Endothelial cell of umbilical vein (primary cell): ENCODE measurements at regions not wholly inside any gene's neighbourhood (a gene's known extent, or its start where the extent isn't known, plus 50 kb on each side); places are given as distances from the start of the nearest gene placed in this dataset.

Source experiments
- BruUV-seq: library from RNA; stranded (reverse); fragments of 400-500 nt; replicated peaks from 2 replicates; lab custom pipeline; 2021; lab: Mats Ljungman, UMichigan
- CTCF ChIA-PET: fragments of 300-600, 350-600 bp; sonication (Branson Sonifier 250); formaldehyde crosslinking; loops from one replicate; lab custom pipeline; 2021; ENCODE audit warnings: antibody characterized with exemption, inconsistent platforms; lab: Charles Lee
- POLR2A ChIA-PET: fragments of 300-600, 350-600 bp; sonication (Branson Sonifier 250); formaldehyde crosslinking; loops from one replicate; lab custom pipeline; 2021; ENCODE audit warnings: antibody characterized with exemption, inconsistent platforms; lab: Charles Lee
- DNase-seq: peaks from one replicate; pipeline ENCODE4 v3.0.0-alpha.2; 2011; ENCODE audit warnings: low read depth, low spot score
- FAIRE-seq: peaks from 2 replicates; lab custom pipeline; 2011; peaks lifted over from hg19 to GRCh38; lab: Jason Lieb, UNC
- H2AFZ ChIP-seq: 2 replicates; pipeline ENCODE4 v1.6.0; 2012; ENCODE audit warnings: low read depth, low read length, control low read depth, inconsistent platforms
- H3K27ac ChIP-seq: 2 replicates; pipeline ENCODE4 v1.5.1; 2011; ENCODE audit warnings: low read depth, mild to moderate bottlenecking, control low read depth, low read length, moderate library complexity; ENCODE audit not compliant: insufficient read depth
- H3K27me3 ChIP-seq, 2 experiments: 2 replicates each; pipeline versions ENCODE4 v1.6.0 to v1.6.1; 2011; ENCODE audit warnings: low read length in 2 of 2, mixed read lengths in 1 of 2; ENCODE audit not compliant: control insufficient read depth in 2 of 2, insufficient read depth in 2 of 2
- H3K36me3 ChIP-seq, 2 experiments: 2 replicates in 1 of 2; 3 replicates in 1 of 2; pipeline ENCODE4 v1.5.1; 2011; ENCODE audit warnings: low read length in 2 of 2, mild to moderate bottlenecking in 1 of 2, moderate library complexity in 1 of 2; ENCODE audit not compliant: control insufficient read depth in 2 of 2, insufficient read depth in 2 of 2; ENCODE audit errors: extremely low read depth in 1 of 2
- H3K4me1 ChIP-seq: 3 replicates; pipeline ENCODE4 v1.5.1; 2011; ENCODE audit warnings: mild to moderate bottlenecking, low read length; ENCODE audit not compliant: control insufficient read depth, insufficient read depth; ENCODE audit errors: extremely low read depth
- H3K4me2 ChIP-seq: 2 replicates; pipeline ENCODE4 v1.6.1; 2011; ENCODE audit warnings: low read length, control low read depth, mixed read lengths; ENCODE audit not compliant: insufficient read depth
- H3K4me3 ChIP-seq, 3 experiments: fragments of 200-600 bp in 1 of 3; sonication (generic), shearing (Covaris generic) in 1 of 3; replicated peaks in 1 of 3; 2 replicates each; pipeline ENCODE4 v1.5.1; 2011 to 2016; ENCODE audit warnings: control low read depth in 3 of 3, low read length in 3 of 3, mild to moderate bottlenecking in 2 of 3, inconsistent platforms in 1 of 3, low read depth in 1 of 3, moderate library complexity in 1 of 3; ENCODE audit not compliant: insufficient read depth in 1 of 3
- H3K79me2 ChIP-seq: 2 replicates; pipeline ENCODE4 v1.6.0; 2012; ENCODE audit warnings: low read length, inconsistent platforms; ENCODE audit not compliant: control insufficient read depth, insufficient read depth
- H3K9ac ChIP-seq: replicated peaks from 2 replicates; pipeline ENCODE3; 2011; ENCODE audit warnings: low read length, control low read depth; ENCODE audit not compliant: insufficient read depth; ENCODE audit errors: extremely low read depth
- H3K9me1 ChIP-seq: replicated peaks from 3 replicates; pipeline ENCODE4 v1.6.0; 2011; ENCODE audit warnings: mild to moderate bottlenecking, low read length; ENCODE audit not compliant: control insufficient read depth, insufficient read depth; ENCODE audit errors: extremely low read depth
- H3K9me3 ChIP-seq: replicated peaks from 2 replicates; pipeline ENCODE4 v1.5.1; 2012; ENCODE audit warnings: low read length, inconsistent platforms; ENCODE audit not compliant: control insufficient read depth, insufficient read depth
- H4K20me1 ChIP-seq: replicated peaks from 2 replicates; pipeline ENCODE3; 2011; ENCODE audit warnings: mild to moderate bottlenecking, low read length; ENCODE audit not compliant: control insufficient read depth, insufficient read depth; ENCODE audit errors: extremely low read depth
- GATA2 ChIP-seq: IDR thresholded peaks from 2 replicates; pipeline ENCODE4 v1.7.0; 2011; ENCODE audit warnings: low read depth, mild to moderate bottlenecking, moderate library complexity, mixed read lengths, low read length; ENCODE audit not compliant: insufficient read length, insufficient read depth
- JUN ChIP-seq: IDR thresholded peaks from 2 replicates; pipeline ENCODE4 v1.6.1; 2011; ENCODE audit warnings: borderline replicate concordance, low read depth; ENCODE audit not compliant: insufficient read length, insufficient read depth
- POLR2AphosphoS5 ChIP-seq: IDR thresholded peaks from 2 replicates; pipeline ENCODE4 v1.6.1; 2012; ENCODE audit warnings: low read depth, mild to moderate bottlenecking, control low read depth, low read length, moderate library complexity; ENCODE audit not compliant: insufficient read depth
- dilution Hi-C: fragments of 300-500 bp; cut with MboI; formaldehyde crosslinking; loops from one replicate; pipeline ENCODE4 v1.15.0; 2019; ENCODE audit warnings: low sequenced_read_pairs; ENCODE audit not compliant: extremely low pct_ligation_motif_present
- intact Hi-C: fragments of 100-400 bp; cut with micrococcal nuclease; formaldehyde crosslinking; loops from one replicate; pipeline ENCODE4 v1.10.0; 2022
- TF ChIP-seq, protein P1 (sequence below), 2 donors: IDR thresholded peaks; 1 replicate in 1 of 2; 2 replicates in 1 of 2; pipeline ENCODE4 v1.5.1; 2011; ENCODE audit warnings: low read length in 2 of 2, mild to moderate bottlenecking in 2 of 2, moderate library complexity in 2 of 2, control low read depth in 1 of 2, inconsistent platforms in 1 of 2, low read depth in 1 of 2; ENCODE audit not compliant: insufficient read depth in 1 of 2; ENCODE audit errors: extremely low read depth in 1 of 2
- TF ChIP-seq, protein P2 (sequence below): IDR thresholded peaks from 2 replicates; pipeline ENCODE4 v1.6.1; 2011; ENCODE audit not compliant: insufficient read depth, insufficient read length

DNA sequence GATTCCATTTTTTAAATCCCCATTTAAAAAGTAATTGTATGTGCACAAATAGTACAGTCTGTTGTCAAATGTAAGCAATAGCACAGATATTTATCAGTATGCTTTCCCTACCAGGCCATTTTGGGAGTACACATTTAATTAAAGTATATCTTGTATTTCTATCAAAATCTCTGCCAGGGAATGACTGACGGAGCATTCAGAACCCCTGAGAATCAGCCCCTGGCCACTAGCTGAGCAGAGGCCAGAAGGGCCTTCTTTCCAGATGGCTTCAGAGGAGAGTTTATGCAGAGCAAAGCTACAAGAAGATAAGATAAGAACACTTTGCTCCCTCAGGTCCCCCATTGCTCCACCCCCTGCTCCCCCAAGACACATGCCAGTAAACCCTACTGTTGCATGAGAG lies 99.9 kb upstream of the PROX1 start:
- Histone ChIP-seq H4K20me1 (no peaks in the 10 kb centered on the region), H3K9me1 (no peaks in the 10 kb centered on the region), H3K27me3 (no peaks in the 10 kb centered on the region), H3K36me3 (no peaks in the 10 kb centered on the region), H3K4me3 (no peak overlapping the region), H2AFZ (no peak overlapping the region), H3K4me2 (no peak overlapping the region), H3K79me2 (no peaks in the 10 kb centered on the region), H3K4me1 (no peaks in the 10 kb centered on the region), H3K9me3 (no peaks in the 10 kb centered on the region), H3K27ac (no peak overlapping the region), H3K9ac (no peak overlapping the region)
- no peak for TF ChIP-seq POLR2AphosphoS5
- DNase-seq (no peak), FAIRE-seq (no peak)
- intact Hi-C loops (no loop called here), dilution Hi-C loops (no loop called here)
- no TSS peak for BruUV-seq
- ChIA-PET CTCF (interaction anchor here (1.3 kb wide), 1 partner anchor 198 kb away, joined by 3 read pairs; no protein-coding TSS in a partner anchor), POLR2A (no interaction called here)

DNA sequence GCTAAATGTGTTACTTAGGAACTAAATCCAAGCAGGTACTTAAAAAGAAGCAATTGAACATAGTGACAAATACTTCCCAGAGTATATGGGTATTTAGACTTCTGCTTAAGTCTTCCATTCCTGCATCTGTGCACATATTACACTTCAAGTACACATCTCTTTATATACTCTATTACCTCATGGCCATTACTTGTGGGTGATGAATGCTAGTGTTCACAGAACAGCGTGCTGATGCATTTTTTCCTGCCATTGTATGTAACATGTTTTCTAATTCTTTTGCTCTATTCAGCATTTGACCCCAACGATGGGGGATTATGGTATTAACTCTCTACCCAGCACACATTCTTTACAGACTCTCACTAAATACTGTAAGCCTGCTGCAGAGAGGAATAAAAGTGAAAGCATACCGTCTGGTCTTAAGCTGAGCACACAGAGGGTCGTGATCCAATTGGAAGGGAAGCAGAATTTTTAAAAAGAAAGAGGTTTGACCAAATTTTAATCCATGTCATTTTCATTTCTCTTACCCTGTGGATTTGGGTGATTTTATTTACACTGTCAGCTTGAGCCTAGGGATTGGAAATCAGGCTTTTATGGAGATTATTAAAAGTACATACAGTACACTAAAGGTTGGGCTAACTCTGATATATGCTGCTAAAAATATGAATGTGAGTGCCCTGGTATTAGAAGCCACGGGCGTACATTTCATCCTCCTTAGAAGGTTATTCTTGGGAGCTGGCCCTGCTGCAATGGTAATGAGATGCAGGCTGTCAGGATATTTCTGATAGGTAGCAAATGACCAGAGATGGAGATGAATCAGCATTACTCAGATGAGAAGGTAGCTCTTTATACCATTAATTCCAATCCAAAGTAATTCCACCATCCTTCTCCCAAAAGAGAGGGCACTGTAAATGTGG lies 95.5 kb upstream of the PROX1 start:
- Histone ChIP-seq H3K4me1 (no peaks in the 10 kb centered on the region), H3K9me3 (no peaks in the 10 kb centered on the region), H2AFZ (no peak overlapping the region), H3K27me3 (no peaks in the 10 kb centered on the region), H3K36me3 (no peaks in the 10 kb centered on the region), H3K9me1 (no peaks in the 10 kb centered on the region), H3K9ac (no peak overlapping the region), H3K27ac (no peak overlapping the region), H3K4me2 (no peak overlapping the region), H4K20me1 (no peaks in the 10 kb centered on the region), H3K4me3 (no peak overlapping the region), H3K79me2 (no peaks in the 10 kb centered on the region)
- CTCF ChIA-PET = no interaction called here
- DNase-seq (no peak), FAIRE-seq (no peak)
- no TSS peak for BruUV-seq
- no peak for TF ChIP-seq GATA2
- TF ChIP-seq, protein P1, sequence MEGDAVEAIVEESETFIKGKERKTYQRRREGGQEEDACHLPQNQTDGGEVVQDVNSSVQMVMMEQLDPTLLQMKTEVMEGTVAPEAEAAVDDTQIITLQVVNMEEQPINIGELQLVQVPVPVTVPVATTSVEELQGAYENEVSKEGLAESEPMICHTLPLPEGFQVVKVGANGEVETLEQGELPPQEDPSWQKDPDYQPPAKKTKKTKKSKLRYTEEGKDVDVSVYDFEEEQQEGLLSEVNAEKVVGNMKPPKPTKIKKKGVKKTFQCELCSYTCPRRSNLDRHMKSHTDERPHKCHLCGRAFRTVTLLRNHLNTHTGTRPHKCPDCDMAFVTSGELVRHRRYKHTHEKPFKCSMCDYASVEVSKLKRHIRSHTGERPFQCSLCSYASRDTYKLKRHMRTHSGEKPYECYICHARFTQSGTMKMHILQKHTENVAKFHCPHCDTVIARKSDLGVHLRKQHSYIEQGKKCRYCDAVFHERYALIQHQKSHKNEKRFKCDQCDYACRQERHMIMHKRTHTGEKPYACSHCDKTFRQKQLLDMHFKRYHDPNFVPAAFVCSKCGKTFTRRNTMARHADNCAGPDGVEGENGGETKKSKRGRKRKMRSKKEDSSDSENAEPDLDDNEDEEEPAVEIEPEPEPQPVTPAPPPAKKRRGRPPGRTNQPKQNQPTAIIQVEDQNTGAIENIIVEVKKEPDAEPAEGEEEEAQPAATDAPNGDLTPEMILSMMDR (IDR thresholded peaks at IDR 0.05; ENCODE audit: extremely low read depth in 1 of 2, insufficient read depth in 1 of 2, low read depth in 1 of 2, low read length in 2 of 2) = no peak
- TF ChIP-seq, protein P2, sequence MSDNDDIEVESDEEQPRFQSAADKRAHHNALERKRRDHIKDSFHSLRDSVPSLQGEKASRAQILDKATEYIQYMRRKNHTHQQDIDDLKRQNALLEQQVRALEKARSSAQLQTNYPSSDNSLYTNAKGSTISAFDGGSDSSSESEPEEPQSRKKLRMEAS = no peak
- no peak for TF ChIP-seq JUN
- dilution Hi-C loops = no loop called here
- POLR2A ChIA-PET = interaction anchor here (0.5 kb wide), 1 partner anchor 96 kb away, joined by 4 read pairs; the partner anchor contains the start of gene PROX1
- intact Hi-C loops = no loop called here
